CMK (cell line): ENCODE measurements at regions not wholly inside any gene's neighbourhood (a gene's known extent, or its start where the extent isn't known, plus 50 kb on each side); places are given as distances from the start of the nearest gene placed in this dataset.
A peak's percentile ranks its signal among the peaks of the same experiment; 100 is the strongest.

Experiments used
- DNase-seq: peaks from one replicate; pipeline ENCODE4 v3.0.0-alpha.2; 2010; ENCODE audit warnings: low read depth

GRCh38 chr1:23639460-23640095 is 52.0 kb upstream of the RPL11 start:
- DNase-seq = no peak

GRCh38 chr1:23638786-23639241 is 52.8 kb upstream of the RPL11 start:
- no peak for DNase-seq

GRCh38 chr1:23638188-23638619 is 53.4 kb upstream of the RPL11 start:
- DNase-seq = no peak

- no peak for DNase-seq
Observed at GRCh38 chr1:23636009-23636408, 55.6 kb upstream of the RPL11 start.

- peak; percentile 31 for DNase-seq
Observed at GRCh38 chr1:23634840-23635651, 56.6 kb upstream of the RPL11 start.

GRCh38 chr1:23634518-23634839 is 57.1 kb upstream of the RPL11 start:
- no peak for DNase-seq

GRCh38 chr1:23632479-23633160 is 59.0 kb upstream of the RPL11 start:
- DNase-seq = no peak

- no peak for DNase-seq
Observed at GRCh38 chr1:23629708-23630290, 61.8 kb upstream of the RPL11 start.

GRCh38 chr1:23628951-23629387 is 62.6 kb upstream of the RPL11 start:
- no peak for DNase-seq

- DNase-seq = no peak
Observed at GRCh38 chr1:23627069-23627735, 64.4 kb upstream of the RPL11 start.

- no peak for DNase-seq
Observed at GRCh38 chr1:23625929-23626535, 65.6 kb upstream of the RPL11 start.

GRCh38 chr1:23625459-23625858 is 66.1 kb upstream of the RPL11 start:
- DNase-seq = no peak

- DNase-seq = no peak
Observed at GRCh38 chr1:23624440-23624839, 65.1 kb upstream of the ID3 start.

- DNase-seq = no peak
Observed at GRCh38 chr1:23622284-23622683, 63.0 kb upstream of the ID3 start.

- no peak for DNase-seq
Observed at GRCh38 chr1:23620605-23621004, 61.3 kb upstream of the ID3 start.

GRCh38 chr1:23619299-23620188 is 60.2 kb upstream of the ID3 start:
- DNase-seq = no peak

- DNase-seq = no peak
Observed at GRCh38 chr1:23618586-23619083, 59.3 kb upstream of the ID3 start.

GRCh38 chr1:23617084-23617521 is 57.8 kb upstream of the ID3 start:
- DNase-seq = no peak

GRCh38 chr1:23616292-23616824 is 57.1 kb upstream of the ID3 start:
- no peak for DNase-seq

- DNase-seq = no peak
Observed at GRCh38 chr1:23615852-23616251, 56.6 kb upstream of the ID3 start.
